Panc1 (cell line): ENCODE measurements at regions not wholly inside any gene's neighbourhood (a gene's known extent, or its start where the extent isn't known, plus 50 kb on each side); places are given as distances from the start of the nearest gene placed in this dataset.

Experiments
- ATAC-seq: fragments of 200-7000 bp; cut with Tn5 transposase; 2 replicates; pipeline ENCODE4 v1.9.1; 2020; ENCODE audit warnings: mild to moderate bottlenecking, moderate library complexity
- BruUV-seq: library from RNA; stranded (reverse); fragments of 400-500 nt; replicated peaks from 2 replicates; lab custom pipeline; 2021; lab: Mats Ljungman, UMichigan
- CTCF ChIA-PET: fragments of 300-600 bp; sonication (Branson Sonifier 250); formaldehyde crosslinking; loops from one replicate; lab custom pipeline; 2022; ENCODE audit warnings: antibody characterized with exemption; lab: Charles Lee
- POLR2A ChIA-PET: fragments of 300-600 bp; sonication (Branson Sonifier 250); formaldehyde crosslinking; loops from one replicate; lab custom pipeline; 2022; ENCODE audit warnings: antibody characterized with exemption; lab: Charles Lee
- DNase-seq: peaks from one replicate; pipeline ENCODE4 v3.0.0-alpha.2; 2010; ENCODE audit warnings: low read depth, low spot score
- H3K27ac ChIP-seq: 2 replicates; pipeline ENCODE4 v1.5.1; 2011; ENCODE audit warnings: mild to moderate bottlenecking, low read length, inconsistent platforms
- H3K27me3 ChIP-seq: fragments of 200-500 bp; sonication (Bioruptor generic); 2 replicates; pipeline ENCODE4 v1.6.0; 2014; ENCODE audit warnings: low read length, inconsistent platforms; ENCODE audit not compliant: control insufficient read depth, insufficient read depth
- H3K36me3 ChIP-seq: fragments of 200-500 bp; sonication (Bioruptor generic); 2 replicates; pipeline ENCODE4 v1.5.1; 2014; ENCODE audit warnings: inconsistent platforms, mild to moderate bottlenecking, low read length, moderate library complexity; ENCODE audit not compliant: control insufficient read depth, insufficient read depth
- H3K4me1 ChIP-seq: 2 replicates; pipeline ENCODE4 v1.5.1; 2011; ENCODE audit warnings: inconsistent platforms, mild to moderate bottlenecking, low read length, moderate library complexity; ENCODE audit not compliant: control insufficient read depth, insufficient read depth
- H3K4me3 ChIP-seq, 2 experiments: 2 replicates each; pipeline ENCODE4 v1.5.1; 2011 to 2012; ENCODE audit warnings: low read depth in 2 of 2, low read length in 2 of 2, mild to moderate bottlenecking in 2 of 2, inconsistent platforms in 1 of 2, moderate library complexity in 1 of 2
- H3K9me3 ChIP-seq: fragments of 200-500 bp; sonication (Bioruptor generic); 2 replicates; pipeline ENCODE4 v1.5.1; 2014; ENCODE audit warnings: low read depth, mild to moderate bottlenecking, inconsistent platforms, low read length, moderate library complexity; ENCODE audit not compliant: control insufficient read depth, insufficient read depth
- POLR2AphosphoS5 ChIP-seq: IDR thresholded peaks from 2 replicates; pipeline ENCODE4 v1.6.1; 2012; ENCODE audit warnings: mild to moderate bottlenecking, low read depth, low read length, moderate library complexity
- REST ChIP-seq, 2 experiments: IDR thresholded peaks; 2 replicates each; pipeline ENCODE4 v1.6.1; 2011 to 2012; ENCODE audit warnings: low read depth in 2 of 2, control low read depth in 1 of 2, low read length in 1 of 2, mild to moderate bottlenecking in 1 of 2, moderate library complexity in 1 of 2; ENCODE audit not compliant: insufficient read depth in 1 of 2
- SIN3A ChIP-seq: IDR thresholded peaks from 2 replicates; pipeline ENCODE4 v1.6.1; 2012; ENCODE audit warnings: low read depth, mild to moderate bottlenecking, low read length, moderate library complexity, borderline replicate concordance; ENCODE audit not compliant: insufficient read depth
- TCF7L2 ChIP-seq: IDR thresholded peaks from 2 replicates; pipeline ENCODE4 v1.6.1; 2011; ENCODE audit warnings: mild to moderate bottlenecking, low read depth, low read length, inconsistent platforms
- in situ Hi-C: cut with HindIII; loops from 2 replicates; pipeline ENCODE4 v1.10.0; 2016; ENCODE audit warnings: low sequenced_read_pairs, low pct_unique_long_range_greater_than_20kb
- intact Hi-C: fragments of 100-400 bp; cut with micrococcal nuclease; formaldehyde crosslinking; loops from one replicate; pipeline ENCODE4 v1.10.0; 2022; ENCODE audit not compliant: unreplicated experiment
- TF ChIP-seq, protein P1 (sequence below): fragments of 450-650 bp; IDR thresholded peaks from 2 replicates; pipeline ENCODE4 v1.5.1; 2017; ENCODE audit warnings: mild to moderate bottlenecking

DNA sequence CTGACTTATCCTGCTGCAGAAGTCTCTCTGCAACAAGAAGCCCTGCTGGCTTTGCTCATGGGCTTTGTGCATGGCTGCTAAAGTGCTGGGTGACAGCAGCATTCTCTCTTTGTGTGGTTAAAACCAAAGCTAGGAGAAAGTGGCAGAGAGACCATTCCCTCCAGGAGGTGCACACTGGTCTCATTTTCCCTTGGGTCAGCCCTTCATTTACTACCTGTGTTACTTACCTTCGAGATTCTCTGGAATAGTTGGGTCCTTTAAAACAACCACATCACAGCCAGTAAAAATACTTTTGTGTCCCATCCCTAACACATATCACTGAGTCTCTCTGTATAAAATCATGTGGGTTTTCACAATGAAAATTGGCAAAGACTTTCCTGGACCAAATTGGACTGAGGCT is 315.5 kb downstream of the IRX1 start:
- TF ChIP-seq REST (IDR thresholded peaks at IDR 0.05; ENCODE audit: insufficient read depth in 1 of 2, low read depth in 2 of 2, low read length in 1 of 2) = no peak
- TF ChIP-seq TCF7L2 = no peak
- TF ChIP-seq SIN3A = no peak
- no peak for TF ChIP-seq POLR2AphosphoS5
- TF ChIP-seq, protein P1, sequence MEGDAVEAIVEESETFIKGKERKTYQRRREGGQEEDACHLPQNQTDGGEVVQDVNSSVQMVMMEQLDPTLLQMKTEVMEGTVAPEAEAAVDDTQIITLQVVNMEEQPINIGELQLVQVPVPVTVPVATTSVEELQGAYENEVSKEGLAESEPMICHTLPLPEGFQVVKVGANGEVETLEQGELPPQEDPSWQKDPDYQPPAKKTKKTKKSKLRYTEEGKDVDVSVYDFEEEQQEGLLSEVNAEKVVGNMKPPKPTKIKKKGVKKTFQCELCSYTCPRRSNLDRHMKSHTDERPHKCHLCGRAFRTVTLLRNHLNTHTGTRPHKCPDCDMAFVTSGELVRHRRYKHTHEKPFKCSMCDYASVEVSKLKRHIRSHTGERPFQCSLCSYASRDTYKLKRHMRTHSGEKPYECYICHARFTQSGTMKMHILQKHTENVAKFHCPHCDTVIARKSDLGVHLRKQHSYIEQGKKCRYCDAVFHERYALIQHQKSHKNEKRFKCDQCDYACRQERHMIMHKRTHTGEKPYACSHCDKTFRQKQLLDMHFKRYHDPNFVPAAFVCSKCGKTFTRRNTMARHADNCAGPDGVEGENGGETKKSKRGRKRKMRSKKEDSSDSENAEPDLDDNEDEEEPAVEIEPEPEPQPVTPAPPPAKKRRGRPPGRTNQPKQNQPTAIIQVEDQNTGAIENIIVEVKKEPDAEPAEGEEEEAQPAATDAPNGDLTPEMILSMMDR = no peak
- no peak for ATAC-seq
- ChIA-PET CTCF (no interaction called here), POLR2A (no interaction called here)
- intact Hi-C loops (no loop called here), in situ Hi-C loops (no loop called here)
- Histone ChIP-seq H3K4me1 (no peaks in the 10 kb centered on the region), H3K27ac (no peak overlapping the region), H3K36me3 (no peaks in the 10 kb centered on the region), H3K4me3 (no peak overlapping the region), H3K27me3 (no peaks in the 10 kb centered on the region), H3K9me3 (no peaks in the 10 kb centered on the region)
- DNase-seq = no peak
- BruUV-seq = no TSS peak

- no peaks in the 10 kb centered on the region for H3K9me3 ChIP-seq
- TF ChIP-seq SIN3A (no peak), TCF7L2 (no peak), REST (IDR thresholded peaks at IDR 0.05; ENCODE audit: insufficient read depth in 1 of 2, low read depth in 2 of 2, low read length in 1 of 2) (no peak), POLR2AphosphoS5 (no peak)
- TF ChIP-seq, protein P1 = no peak
- no peak overlapping the region for H3K27ac ChIP-seq
- no peak overlapping the region for H3K4me3 ChIP-seq
- ChIA-PET CTCF (no interaction called here), POLR2A (no interaction called here)
- DNase-seq = no peak
- H3K4me1 ChIP-seq = no peaks in the 10 kb centered on the region
- ATAC-seq = no peak
- no TSS peak for BruUV-seq
- H3K27me3 ChIP-seq = no peaks in the 10 kb centered on the region
- H3K36me3 ChIP-seq = no peaks in the 10 kb centered on the region
- in situ Hi-C loops = no loop called here
- intact Hi-C loops = no loop called here
Observed at GRCh38 chr5:3911773-3912172, 316.1 kb downstream of the IRX1 start.
